ENCODE measurements at regions not wholly inside any gene's neighbourhood (a gene's known extent, or its start where the extent isn't known, plus 50 kb on each side); places are given as distances from the start of the nearest gene placed in this dataset.

GRCh38 chr7:68334216-68334615, 1264.1 kb upstream of the AUTS2 start:
- TF ChIP-seq, protein P1, sequence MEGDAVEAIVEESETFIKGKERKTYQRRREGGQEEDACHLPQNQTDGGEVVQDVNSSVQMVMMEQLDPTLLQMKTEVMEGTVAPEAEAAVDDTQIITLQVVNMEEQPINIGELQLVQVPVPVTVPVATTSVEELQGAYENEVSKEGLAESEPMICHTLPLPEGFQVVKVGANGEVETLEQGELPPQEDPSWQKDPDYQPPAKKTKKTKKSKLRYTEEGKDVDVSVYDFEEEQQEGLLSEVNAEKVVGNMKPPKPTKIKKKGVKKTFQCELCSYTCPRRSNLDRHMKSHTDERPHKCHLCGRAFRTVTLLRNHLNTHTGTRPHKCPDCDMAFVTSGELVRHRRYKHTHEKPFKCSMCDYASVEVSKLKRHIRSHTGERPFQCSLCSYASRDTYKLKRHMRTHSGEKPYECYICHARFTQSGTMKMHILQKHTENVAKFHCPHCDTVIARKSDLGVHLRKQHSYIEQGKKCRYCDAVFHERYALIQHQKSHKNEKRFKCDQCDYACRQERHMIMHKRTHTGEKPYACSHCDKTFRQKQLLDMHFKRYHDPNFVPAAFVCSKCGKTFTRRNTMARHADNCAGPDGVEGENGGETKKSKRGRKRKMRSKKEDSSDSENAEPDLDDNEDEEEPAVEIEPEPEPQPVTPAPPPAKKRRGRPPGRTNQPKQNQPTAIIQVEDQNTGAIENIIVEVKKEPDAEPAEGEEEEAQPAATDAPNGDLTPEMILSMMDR (IDR thresholded peaks at IDR 0.05; ENCODE audit: insufficient read depth, low read depth, low read length), result no peak
- TF ChIP-seq EZH2 (IDR thresholded peaks at IDR 0.05; ENCODE audit: insufficient read depth, low read length), result no peak

Measured in astrocyte (in vitro differentiated cells and primary cell).